ENCODE measurements at regions not wholly inside any gene's neighbourhood (a gene's known extent, or its start where the extent isn't known, plus 50 kb on each side); places are given as distances from the start of the nearest gene placed in this dataset.

DNA sequence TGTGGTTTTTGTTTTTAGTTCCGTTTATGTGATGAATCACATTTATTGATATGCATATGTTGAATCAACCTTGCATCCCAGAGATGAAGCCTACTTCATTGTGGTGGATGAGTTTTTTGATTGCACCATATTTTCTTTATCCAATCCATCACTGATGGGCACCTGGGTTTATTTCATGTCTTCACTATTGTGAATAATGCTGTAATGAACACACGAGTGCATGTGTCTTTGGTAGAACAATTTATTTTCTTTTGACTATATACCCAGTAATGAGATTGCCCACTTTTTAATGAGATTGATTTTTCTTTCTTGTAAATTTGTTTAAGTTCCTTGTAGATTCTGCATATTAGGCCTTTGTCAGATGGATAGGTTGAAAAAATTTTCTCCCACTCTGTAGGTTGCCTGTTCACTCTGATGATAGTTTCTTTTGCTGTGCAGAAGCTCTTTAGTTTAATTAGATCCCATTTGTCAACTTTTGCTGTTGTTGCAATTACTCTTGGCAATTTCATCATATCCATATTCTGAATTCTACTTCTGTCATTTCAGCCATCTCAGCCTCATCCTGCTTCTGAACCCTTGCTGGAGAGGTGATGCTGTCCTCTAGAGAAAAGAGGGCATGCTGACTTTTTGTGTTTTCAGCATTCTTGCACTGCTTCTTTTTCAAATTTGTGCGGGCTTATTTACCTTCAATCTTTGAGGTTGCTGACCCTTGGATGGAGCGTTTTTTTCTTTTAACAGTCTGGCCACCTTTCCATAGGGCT is 96.2 kb upstream of the CTAGE1 start:
- DNase-seq: no peak
- no peak overlapping the region for H3K27ac ChIP-seq
- H3K36me3 ChIP-seq (replicated peaks): no peaks in the 10 kb centered on the region
- TF ChIP-seq, protein P1, sequence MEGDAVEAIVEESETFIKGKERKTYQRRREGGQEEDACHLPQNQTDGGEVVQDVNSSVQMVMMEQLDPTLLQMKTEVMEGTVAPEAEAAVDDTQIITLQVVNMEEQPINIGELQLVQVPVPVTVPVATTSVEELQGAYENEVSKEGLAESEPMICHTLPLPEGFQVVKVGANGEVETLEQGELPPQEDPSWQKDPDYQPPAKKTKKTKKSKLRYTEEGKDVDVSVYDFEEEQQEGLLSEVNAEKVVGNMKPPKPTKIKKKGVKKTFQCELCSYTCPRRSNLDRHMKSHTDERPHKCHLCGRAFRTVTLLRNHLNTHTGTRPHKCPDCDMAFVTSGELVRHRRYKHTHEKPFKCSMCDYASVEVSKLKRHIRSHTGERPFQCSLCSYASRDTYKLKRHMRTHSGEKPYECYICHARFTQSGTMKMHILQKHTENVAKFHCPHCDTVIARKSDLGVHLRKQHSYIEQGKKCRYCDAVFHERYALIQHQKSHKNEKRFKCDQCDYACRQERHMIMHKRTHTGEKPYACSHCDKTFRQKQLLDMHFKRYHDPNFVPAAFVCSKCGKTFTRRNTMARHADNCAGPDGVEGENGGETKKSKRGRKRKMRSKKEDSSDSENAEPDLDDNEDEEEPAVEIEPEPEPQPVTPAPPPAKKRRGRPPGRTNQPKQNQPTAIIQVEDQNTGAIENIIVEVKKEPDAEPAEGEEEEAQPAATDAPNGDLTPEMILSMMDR (IDR thresholded peaks at IDR 0.05; ENCODE audit: low read depth, low read length, missing control alignments): no peak
- no peak overlapping the region for H3K4me3 ChIP-seq (ENCODE audit: low read depth, low read length)
- in situ Hi-C loops (cut with HindIII; ENCODE audit: low pct_ligation_motif_present, low sequenced_read_pairs): no loop called here
- no peaks in the 10 kb centered on the region for H3K27me3 ChIP-seq (replicated peaks)

DNA sequence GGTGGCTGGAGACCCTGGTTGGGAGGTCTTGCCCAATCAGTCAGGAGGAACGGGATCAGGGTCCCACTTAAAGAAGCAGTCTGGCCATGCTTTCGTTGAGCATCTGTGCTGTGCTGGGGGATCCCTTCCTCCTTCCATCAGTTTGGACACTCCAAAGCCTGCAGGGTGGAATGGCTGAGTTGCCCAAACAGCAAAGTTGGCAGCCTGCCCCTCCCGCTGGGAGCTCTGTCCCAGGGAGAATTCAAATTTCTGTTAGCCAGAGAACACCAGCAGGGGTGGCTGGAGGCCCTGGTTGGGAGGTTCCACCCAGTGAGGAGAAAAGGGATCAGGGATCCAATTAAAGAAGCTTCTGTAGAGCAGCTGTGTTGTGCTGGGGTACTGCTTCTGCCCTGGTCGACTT is 96.9 kb upstream of the CTAGE1 start:
- Histone ChIP-seq H3K36me3 (replicated peaks) (no peaks in the 10 kb centered on the region), H3K27me3 (replicated peaks) (no peaks in the 10 kb centered on the region), H3K27ac (no peak overlapping the region), H3K4me3 (ENCODE audit: low read depth, low read length) (no peak overlapping the region)
- TF ChIP-seq, protein P1 (IDR thresholded peaks at IDR 0.05; ENCODE audit: low read depth, low read length, missing control alignments): no peak
- in situ Hi-C loops (cut with HindIII; ENCODE audit: low pct_ligation_motif_present, low sequenced_read_pairs): no loop called here
- no peak for DNase-seq

DNA sequence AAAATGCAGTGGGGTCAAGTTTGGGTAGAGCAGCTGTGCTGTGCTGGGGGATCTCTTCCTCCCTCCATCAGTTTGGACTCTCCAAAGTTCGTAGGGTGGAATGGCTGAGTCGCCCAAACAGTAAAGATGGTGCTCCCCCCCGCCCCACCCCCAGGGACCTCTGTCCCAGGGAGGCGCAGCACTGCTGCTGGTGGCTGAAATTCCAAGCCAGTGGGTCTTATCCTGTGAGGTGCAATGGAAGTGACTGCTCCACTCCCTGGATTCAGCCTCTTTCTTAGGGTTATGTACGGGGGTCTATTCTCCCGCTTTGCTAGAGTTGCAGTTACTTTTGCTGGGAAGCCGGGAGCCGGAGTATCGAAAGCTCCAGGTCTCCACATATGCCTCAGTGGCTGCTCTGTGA is 97.5 kb upstream of the CTAGE1 start:
- Histone ChIP-seq H3K4me3 (ENCODE audit: low read depth, low read length) (no peak overlapping the region), H3K27me3 (replicated peaks) (no peaks in the 10 kb centered on the region), H3K36me3 (replicated peaks) (no peaks in the 10 kb centered on the region), H3K27ac (no peak overlapping the region)
- TF ChIP-seq, protein P1 (IDR thresholded peaks at IDR 0.05; ENCODE audit: low read depth, low read length, missing control alignments): no peak
- no peak for DNase-seq
- in situ Hi-C loops (cut with HindIII; ENCODE audit: low pct_ligation_motif_present, low sequenced_read_pairs): no loop called here

DNA sequence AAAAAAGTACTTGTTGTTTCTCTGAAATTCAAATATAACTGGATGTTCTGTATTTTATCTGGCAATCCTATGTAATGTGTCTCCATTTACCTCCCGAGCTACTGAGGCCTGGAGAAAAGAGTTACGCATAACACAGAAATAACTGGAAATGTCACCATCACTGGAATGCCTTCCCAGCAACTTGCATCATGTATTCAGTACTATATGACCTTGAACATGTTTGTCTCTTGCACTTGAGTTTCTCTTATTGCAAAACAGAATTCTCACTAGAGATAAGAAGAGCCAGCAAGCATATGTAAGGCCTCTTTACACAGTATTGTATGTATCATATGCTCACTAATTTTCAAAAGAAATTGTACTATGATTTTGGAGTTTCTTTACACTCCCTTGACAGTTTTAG is 99.6 kb upstream of the CTAGE1 start:
- H3K27me3 ChIP-seq (replicated peaks): no peaks in the 10 kb centered on the region

DNA sequence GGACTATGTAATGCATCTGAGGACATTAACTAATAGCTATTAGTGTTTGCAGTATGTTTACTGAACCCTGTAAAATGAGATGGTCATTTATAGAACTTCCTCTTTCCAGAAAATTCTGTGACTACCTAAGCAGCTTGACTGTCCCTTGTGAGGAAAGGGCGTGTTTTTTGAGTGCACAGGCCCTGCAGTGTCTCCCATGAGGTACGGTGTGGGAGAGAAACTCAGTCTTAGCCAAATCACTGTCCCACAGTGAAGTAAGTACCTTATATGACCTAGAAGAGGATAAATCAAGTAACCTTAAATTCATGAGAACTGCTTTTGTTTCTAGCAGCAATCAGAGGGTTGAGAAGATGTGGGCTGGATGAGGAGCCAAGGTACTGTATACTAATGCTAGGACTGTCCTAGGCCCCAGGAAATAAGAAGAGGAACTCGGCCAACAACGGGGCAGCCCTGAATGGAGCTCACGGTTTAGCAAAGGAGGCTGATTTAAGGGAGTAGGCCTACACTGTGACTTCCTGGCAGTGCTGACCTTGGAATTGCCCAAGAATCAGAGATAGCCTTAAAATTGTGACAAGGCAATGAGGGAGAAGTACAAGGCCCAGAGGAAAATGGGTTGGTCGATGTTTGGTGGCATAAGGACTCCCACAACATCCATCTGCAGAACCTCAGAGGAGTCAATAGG is 103.5 kb upstream of the CTAGE1 start:
- DNase-seq: no peak
- no peak overlapping the region for H3K4me3 ChIP-seq (ENCODE audit: low read depth, low read length)
- TF ChIP-seq, protein P1 (IDR thresholded peaks at IDR 0.05; ENCODE audit: low read depth, low read length, missing control alignments): no peak
- no peaks in the 10 kb centered on the region for H3K36me3 ChIP-seq (replicated peaks)
- no peaks in the 10 kb centered on the region for H3K27me3 ChIP-seq (replicated peaks)
- in situ Hi-C loops (cut with HindIII; ENCODE audit: low pct_ligation_motif_present, low sequenced_read_pairs): no loop called here
- H3K27ac ChIP-seq: no peak overlapping the region

More for the DNA sequence above, 99.6 kb upstream of the CTAGE1 start:
- H3K4me3 ChIP-seq (ENCODE audit: low read depth, low read length): no peak overlapping the region
- in situ Hi-C loops (cut with HindIII; ENCODE audit: low pct_ligation_motif_present, low sequenced_read_pairs): no loop called here
- no peaks in the 10 kb centered on the region for H3K36me3 ChIP-seq (replicated peaks)
- TF ChIP-seq, protein P1 (IDR thresholded peaks at IDR 0.05; ENCODE audit: low read depth, low read length, missing control alignments): no peak
- no peak overlapping the region for H3K27ac ChIP-seq
- DNase-seq: no peak
